ENCODE measurements at regions not wholly inside any gene's neighbourhood (a gene's known extent, or its start where the extent isn't known, plus 50 kb on each side); places are given as distances from the start of the nearest gene placed in this dataset.
"Not testable (repeated sequence)": the region's sequence is repeated elsewhere in the genome, so short reads cannot be mapped to it uniquely, and the experiment has no call there.

GRCh38 chr6:23842760-23843159 lies 283.3 kb upstream of the NRSN1 start:
- no peaks in the 10 kb centered on the region for H3K36me3 ChIP-seq (ENCODE audit: control insufficient read depth in 1 of 2, insufficient read depth in 2 of 2, low read depth in 1 of 2, low read length in 2 of 2)
- WGBS = 85% methylated on average over 3 of the region's 3 CpGs
- H3K14ac ChIP-seq (ENCODE audit: low read length in 2 of 2) = no peak overlapping the region
- no peak for DNase-seq
- H3K27me3 ChIP-seq (ENCODE audit: control insufficient read depth in 1 of 2, insufficient read depth in 1 of 2, low read length in 2 of 2) = no peaks in the 10 kb centered on the region
- H3K18ac ChIP-seq (ENCODE audit: low read depth in 1 of 2, low read length in 2 of 2) = no peak overlapping the region
- no peak overlapping the region for H2BK120ac ChIP-seq (ENCODE audit: low read depth, low read length)
- H3K79me1 ChIP-seq (replicated peaks; ENCODE audit: low read length, poor library complexity, severe bottlenecking) = no peaks in the 10 kb centered on the region
- no peak overlapping the region for H2BK15ac ChIP-seq (ENCODE audit: low read depth, poor library complexity, severe bottlenecking)
- H4K91ac ChIP-seq (ENCODE audit: low read length) = no peak overlapping the region
- no peak overlapping the region for H4K8ac ChIP-seq (ENCODE audit: low read length)
- no peak overlapping the region for H3K23ac ChIP-seq (ENCODE audit: low read length in 2 of 2)
- no peak overlapping the region for H3K4ac ChIP-seq (ENCODE audit: low read depth in 1 of 2, low read length in 2 of 2)
- no peak overlapping the region for H2AFZ ChIP-seq (ENCODE audit: low read depth, low read length)
- no peak overlapping the region for H3K27ac ChIP-seq (ENCODE audit: low read length, poor library complexity, severe bottlenecking)
- no peak overlapping the region for H3K4me3 ChIP-seq (ENCODE audit: insufficient read depth in 1 of 2, low read depth in 1 of 2, low read length in 2 of 2)
- no peaks in the 10 kb centered on the region for H3K4me1 ChIP-seq (ENCODE audit: control insufficient read depth, insufficient read depth, low read depth, low read length)
- no peak overlapping the region for H2AK5ac ChIP-seq (ENCODE audit: low read length, severe bottlenecking)
- no peak overlapping the region for H2BK12ac ChIP-seq (ENCODE audit: low read length in 2 of 2)
- H3K9ac ChIP-seq (ENCODE audit: low read length) = no peak overlapping the region
- H3K9me3 ChIP-seq (ENCODE audit: control insufficient read depth, low read length) = no peaks in the 10 kb centered on the region
- H2BK5ac ChIP-seq (ENCODE audit: low read depth, low read length, poor library complexity, severe bottlenecking) = no peak overlapping the region
- no peak overlapping the region for H3K4me2 ChIP-seq (ENCODE audit: low read length, poor library complexity, severe bottlenecking)

GRCh38 chr6:23851522-23851921 lies 274.5 kb upstream of the NRSN1 start:
- no CpG with 5 or more reads among the region's 1 CpG for WGBS
- no peaks in the 10 kb centered on the region for H3K27me3 ChIP-seq (ENCODE audit: control insufficient read depth in 1 of 2, insufficient read depth in 1 of 2, low read length in 2 of 2)
- H3K79me1 ChIP-seq (replicated peaks; ENCODE audit: low read length, poor library complexity, severe bottlenecking) = no peaks in the 10 kb centered on the region
- no peak overlapping the region for H3K23ac ChIP-seq (ENCODE audit: low read length in 2 of 2)
- no peak overlapping the region for H3K4ac ChIP-seq (ENCODE audit: low read depth in 1 of 2, low read length in 2 of 2)
- no peak for DNase-seq
- no peak overlapping the region for H2BK5ac ChIP-seq (ENCODE audit: low read depth, low read length, poor library complexity, severe bottlenecking)
- no peak overlapping the region for H4K91ac ChIP-seq (ENCODE audit: low read length)
- H2AK5ac ChIP-seq (ENCODE audit: low read length, severe bottlenecking) = no peak overlapping the region
- no peak overlapping the region for H3K27ac ChIP-seq (ENCODE audit: low read length, poor library complexity, severe bottlenecking)
- no peak overlapping the region for H3K4me3 ChIP-seq (ENCODE audit: insufficient read depth in 1 of 2, low read depth in 1 of 2, low read length in 2 of 2)
- H3K4me2 ChIP-seq (ENCODE audit: low read length, poor library complexity, severe bottlenecking) = no peak overlapping the region
- no peak overlapping the region for H2AFZ ChIP-seq (ENCODE audit: low read depth, low read length)
- no peaks in the 10 kb centered on the region for H3K4me1 ChIP-seq (ENCODE audit: control insufficient read depth, insufficient read depth, low read depth, low read length)
- no peak overlapping the region for H2BK12ac ChIP-seq (ENCODE audit: low read length in 2 of 2)
- H3K36me3 ChIP-seq (ENCODE audit: control insufficient read depth in 1 of 2, insufficient read depth in 2 of 2, low read depth in 1 of 2, low read length in 2 of 2) = no peaks in the 10 kb centered on the region
- no peak overlapping the region for H2BK120ac ChIP-seq (ENCODE audit: low read depth, low read length)
- no peak overlapping the region for H3K9ac ChIP-seq (ENCODE audit: low read length)
- H4K8ac ChIP-seq (ENCODE audit: low read length) = no peak overlapping the region
- H3K9me3 ChIP-seq (ENCODE audit: control insufficient read depth, low read length) = no peaks in the 10 kb centered on the region
- H2BK15ac ChIP-seq (ENCODE audit: low read depth, poor library complexity, severe bottlenecking) = no peak overlapping the region
- no peak overlapping the region for H3K18ac ChIP-seq (ENCODE audit: low read depth in 1 of 2, low read length in 2 of 2)
- H3K14ac ChIP-seq (ENCODE audit: low read length in 2 of 2) = no peak overlapping the region

GRCh38 chr6:23853566-23854133 lies 272.4 kb upstream of the NRSN1 start:
- not testable (repeated sequence) for H2BK15ac ChIP-seq (ENCODE audit: low read depth, poor library complexity, severe bottlenecking); H3K23ac ChIP-seq (ENCODE audit: low read length in 2 of 2); H3K27ac ChIP-seq (ENCODE audit: low read length, poor library complexity, severe bottlenecking); H2AFZ ChIP-seq (ENCODE audit: low read depth, low read length); H3K36me3 ChIP-seq (ENCODE audit: control insufficient read depth in 1 of 2, insufficient read depth in 2 of 2, low read depth in 1 of 2, low read length in 2 of 2); H4K91ac ChIP-seq (ENCODE audit: low read length); H2AK5ac ChIP-seq (ENCODE audit: low read length, severe bottlenecking); H2BK120ac ChIP-seq (ENCODE audit: low read depth, low read length); H3K27me3 ChIP-seq (ENCODE audit: control insufficient read depth in 1 of 2, insufficient read depth in 1 of 2, low read length in 2 of 2); H3K18ac ChIP-seq (ENCODE audit: low read depth in 1 of 2, low read length in 2 of 2); H2BK5ac ChIP-seq (ENCODE audit: low read depth, low read length, poor library complexity, severe bottlenecking); H3K9ac ChIP-seq (ENCODE audit: low read length); H4K8ac ChIP-seq (ENCODE audit: low read length); H3K4ac ChIP-seq (ENCODE audit: low read depth in 1 of 2, low read length in 2 of 2); H3K4me2 ChIP-seq (ENCODE audit: low read length, poor library complexity, severe bottlenecking); H3K9me3 ChIP-seq (ENCODE audit: control insufficient read depth, low read length); H2BK12ac ChIP-seq (ENCODE audit: low read length in 2 of 2); H3K79me1 ChIP-seq (replicated peaks; ENCODE audit: low read length, poor library complexity, severe bottlenecking); H3K4me1 ChIP-seq (ENCODE audit: control insufficient read depth, insufficient read depth, low read depth, low read length); H3K4me3 ChIP-seq (ENCODE audit: insufficient read depth in 1 of 2, low read depth in 1 of 2, low read length in 2 of 2); H3K14ac ChIP-seq (ENCODE audit: low read length in 2 of 2); DNase-seq
- WGBS = 94% methylated on average over 13 of the region's 18 CpGs

GRCh38 chr6:23854154-23854553 lies 271.9 kb upstream of the NRSN1 start:
- not testable (repeated sequence) for H3K14ac ChIP-seq (ENCODE audit: low read length in 2 of 2); DNase-seq; H2BK5ac ChIP-seq (ENCODE audit: low read depth, low read length, poor library complexity, severe bottlenecking); H3K27me3 ChIP-seq (ENCODE audit: control insufficient read depth in 1 of 2, insufficient read depth in 1 of 2, low read length in 2 of 2); H3K18ac ChIP-seq (ENCODE audit: low read depth in 1 of 2, low read length in 2 of 2); H3K9me3 ChIP-seq (ENCODE audit: control insufficient read depth, low read length); H3K4me3 ChIP-seq (ENCODE audit: insufficient read depth in 1 of 2, low read depth in 1 of 2, low read length in 2 of 2); H2AK5ac ChIP-seq (ENCODE audit: low read length, severe bottlenecking); H3K36me3 ChIP-seq (ENCODE audit: control insufficient read depth in 1 of 2, insufficient read depth in 2 of 2, low read depth in 1 of 2, low read length in 2 of 2); H3K9ac ChIP-seq (ENCODE audit: low read length); H4K8ac ChIP-seq (ENCODE audit: low read length); H3K4me2 ChIP-seq (ENCODE audit: low read length, poor library complexity, severe bottlenecking); H3K27ac ChIP-seq (ENCODE audit: low read length, poor library complexity, severe bottlenecking); H2BK12ac ChIP-seq (ENCODE audit: low read length in 2 of 2); H3K4ac ChIP-seq (ENCODE audit: low read depth in 1 of 2, low read length in 2 of 2); H2BK15ac ChIP-seq (ENCODE audit: low read depth, poor library complexity, severe bottlenecking); H3K23ac ChIP-seq (ENCODE audit: low read length in 2 of 2); H2BK120ac ChIP-seq (ENCODE audit: low read depth, low read length); H4K91ac ChIP-seq (ENCODE audit: low read length); H3K4me1 ChIP-seq (ENCODE audit: control insufficient read depth, insufficient read depth, low read depth, low read length); H2AFZ ChIP-seq (ENCODE audit: low read depth, low read length); H3K79me1 ChIP-seq (replicated peaks; ENCODE audit: low read length, poor library complexity, severe bottlenecking)
- WGBS = 90% methylated on average over 22 of the region's 22 CpGs
